HG03039 (cell line): ENCODE measurements at regions not wholly inside any gene's neighbourhood (a gene's known extent, or its start where the extent isn't known, plus 50 kb on each side); places are given as distances from the start of the nearest gene placed in this dataset.

ENCODE experiments used
- ATAC-seq: cut with Tn5 transposase; IDR thresholded peaks from one replicate; pipeline ENCODE4 v1.9.1; 2021; ENCODE audit warnings: mild to moderate bottlenecking, moderate library complexity; ENCODE audit not compliant: unreplicated experiment

DNA sequence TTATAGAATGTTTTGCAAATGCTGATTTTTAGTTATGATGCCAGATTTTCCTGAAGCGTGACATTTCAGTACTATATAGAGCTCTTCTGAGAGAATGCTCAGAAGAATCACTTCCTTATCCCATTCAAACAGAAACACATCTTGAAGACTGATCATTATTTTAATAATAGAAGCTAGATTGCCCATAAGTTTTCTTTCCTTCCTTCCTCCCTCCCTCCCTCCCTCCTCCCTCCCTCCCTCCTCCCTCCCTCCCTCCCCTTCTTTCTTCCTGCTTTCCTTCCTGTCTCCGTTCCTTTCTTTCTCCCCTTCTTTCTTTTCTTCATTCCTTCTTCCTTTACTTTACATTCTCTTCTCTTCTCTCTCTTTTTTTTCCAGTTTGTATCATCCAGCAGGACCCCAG, 767.4 kb downstream of the IRX1 start:
- ATAC-seq = no peak

DNA sequence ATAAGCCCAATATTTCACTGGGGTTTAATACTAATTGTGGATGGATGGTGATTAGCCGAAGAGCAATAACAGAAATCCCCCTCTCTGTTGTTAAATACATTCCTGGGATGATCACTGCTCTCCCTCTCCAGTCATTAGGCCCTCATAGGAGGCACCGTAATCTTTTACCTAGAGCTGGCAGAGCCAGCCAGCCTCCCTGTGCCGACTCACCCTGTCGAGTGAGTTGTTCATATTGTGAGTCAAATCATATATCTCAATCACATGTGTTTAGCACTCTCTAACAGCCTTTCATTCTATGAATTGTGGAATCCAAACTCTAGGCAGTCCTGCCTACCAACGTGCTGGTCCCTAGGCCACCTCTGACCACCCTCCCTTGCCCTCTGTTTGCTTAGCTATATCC, 771.0 kb downstream of the IRX1 start:
- ATAC-seq = no peak

- ATAC-seq = no peak
Observed at GRCh38 chr5:4370218-4370617, 769.9 kb upstream of the ADAMTS16 start.

GRCh38 chr5:4372481-4372880, 767.6 kb upstream of the ADAMTS16 start:
- no peak for ATAC-seq

DNA sequence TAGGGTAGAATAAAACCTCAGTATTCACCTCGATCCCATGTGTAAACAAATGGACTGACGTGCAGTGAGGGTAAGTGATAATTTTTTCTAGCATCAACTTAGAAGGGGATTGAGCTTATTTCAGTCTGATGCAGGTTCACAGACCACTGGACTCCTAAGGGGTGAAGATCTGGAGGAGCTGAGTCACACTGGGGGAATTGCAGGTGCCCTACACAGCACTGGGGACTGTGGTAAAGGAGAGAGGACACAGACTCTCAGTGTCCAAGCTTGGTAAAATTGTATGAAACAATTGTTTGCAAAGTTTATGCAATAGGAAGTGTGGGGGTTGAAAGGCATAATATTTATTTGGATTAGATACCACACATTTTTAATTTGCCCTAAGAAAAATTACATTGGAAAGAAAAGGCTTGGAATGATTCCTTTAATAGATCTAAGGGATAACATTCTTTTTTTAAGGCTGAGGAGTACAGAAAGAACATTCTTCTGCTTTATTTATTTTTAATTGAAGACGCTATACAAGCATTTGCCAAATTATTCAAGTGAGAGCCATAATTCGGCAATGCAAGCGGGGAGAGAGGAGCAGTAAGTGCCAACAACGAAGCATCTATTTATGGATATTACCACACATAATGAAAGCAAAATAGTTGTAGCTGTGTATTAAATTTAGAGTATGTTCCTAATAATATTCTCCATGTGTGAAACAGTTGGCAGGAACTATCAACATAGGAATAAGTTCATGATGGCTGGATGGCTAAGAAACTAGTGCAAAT, 766.9 kb upstream of the ADAMTS16 start:
- no peak for ATAC-seq

DNA sequence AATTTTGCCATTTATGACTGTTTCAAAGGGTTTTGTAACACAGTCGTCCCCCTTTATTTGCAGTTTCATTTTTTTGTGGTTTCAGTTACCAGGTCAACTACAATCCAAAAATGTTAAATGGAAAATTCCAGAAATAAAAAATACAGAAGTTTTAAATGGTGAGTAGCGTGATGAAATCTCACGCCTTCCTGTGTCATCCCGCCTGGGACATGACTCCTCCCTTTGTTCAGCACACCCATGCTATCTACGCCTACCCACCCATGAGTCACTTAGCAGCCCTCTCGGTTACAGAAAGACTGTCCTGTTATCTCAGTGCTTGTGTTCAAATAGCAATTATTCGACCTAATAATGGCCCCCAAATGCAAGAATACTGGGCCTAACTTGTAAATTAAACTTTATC, 765.3 kb upstream of the ADAMTS16 start:
- ATAC-seq = no peak

DNA sequence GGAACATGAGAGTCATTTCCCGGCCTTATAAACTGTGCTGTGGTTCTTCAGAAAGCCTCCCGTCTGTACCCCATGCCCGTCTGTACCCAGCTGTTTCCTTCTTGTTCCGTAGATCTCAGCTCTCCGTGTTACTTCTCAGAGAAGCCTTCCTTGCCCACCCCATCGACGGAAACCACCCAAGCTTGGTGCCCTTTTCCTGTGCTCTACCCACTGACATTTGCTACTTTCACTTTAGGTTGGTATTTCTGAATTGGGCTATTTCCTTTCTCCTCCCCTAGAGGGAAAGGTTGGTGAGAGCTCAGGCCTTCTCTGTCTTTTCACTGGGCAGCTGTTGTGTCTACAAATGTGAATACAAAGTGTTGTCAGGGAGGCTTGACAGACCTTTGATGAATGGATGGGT, 764.5 kb upstream of the ADAMTS16 start:
- ATAC-seq = no peak

GRCh38 chr5:4383102-4383501, 757.0 kb upstream of the ADAMTS16 start:
- ATAC-seq = no peak

DNA sequence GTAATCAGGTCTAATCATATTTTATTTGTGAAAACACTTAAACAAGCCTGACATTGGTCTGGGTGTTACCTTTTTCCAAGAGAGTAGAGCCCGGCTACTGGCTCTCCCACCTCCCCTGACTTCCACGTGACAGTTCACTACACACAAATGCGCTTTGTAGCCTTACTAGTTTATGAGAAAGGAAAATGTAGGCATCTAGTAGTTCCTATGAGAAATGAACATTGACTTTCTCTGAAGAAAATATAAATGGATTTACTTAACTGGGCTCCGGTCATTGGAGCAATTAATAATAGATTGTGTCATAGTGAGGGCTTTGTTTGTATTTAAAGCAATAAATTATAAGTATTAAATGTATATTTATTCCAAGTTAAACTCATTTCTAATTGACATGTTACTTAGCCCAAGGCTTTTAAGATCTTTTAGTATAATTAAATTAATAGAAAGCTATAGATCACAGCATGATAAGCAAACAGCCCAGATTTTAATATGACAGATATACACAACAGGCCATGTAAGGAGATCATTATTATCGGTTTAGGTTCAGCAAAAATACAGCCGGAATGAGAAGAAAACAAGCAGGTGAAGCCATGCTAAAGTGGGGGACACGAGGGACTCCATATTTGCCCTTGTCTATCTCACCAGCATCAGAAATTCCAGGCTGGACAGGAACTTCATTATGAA, 756.5 kb upstream of the ADAMTS16 start:
- ATAC-seq = no peak

DNA sequence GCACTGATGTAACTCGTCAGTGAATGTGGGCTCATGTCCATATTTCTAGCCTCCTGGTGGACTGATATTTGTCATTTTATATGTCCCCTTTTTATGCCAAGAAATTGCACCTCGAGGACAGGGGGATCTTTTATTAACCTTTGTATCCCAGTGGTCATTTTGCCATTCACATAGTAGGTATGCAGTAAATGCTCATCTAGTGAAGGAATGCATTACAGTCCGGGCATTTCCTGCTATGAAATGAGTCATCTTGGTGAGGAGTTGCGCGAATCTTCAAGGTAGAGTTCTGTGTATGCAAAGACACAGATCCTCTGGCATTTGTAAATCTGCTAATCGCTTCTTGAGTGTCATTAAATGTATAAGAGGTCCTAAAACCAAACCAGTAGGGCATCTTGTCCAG, 755.5 kb upstream of the ADAMTS16 start:
- ATAC-seq = no peak

DNA sequence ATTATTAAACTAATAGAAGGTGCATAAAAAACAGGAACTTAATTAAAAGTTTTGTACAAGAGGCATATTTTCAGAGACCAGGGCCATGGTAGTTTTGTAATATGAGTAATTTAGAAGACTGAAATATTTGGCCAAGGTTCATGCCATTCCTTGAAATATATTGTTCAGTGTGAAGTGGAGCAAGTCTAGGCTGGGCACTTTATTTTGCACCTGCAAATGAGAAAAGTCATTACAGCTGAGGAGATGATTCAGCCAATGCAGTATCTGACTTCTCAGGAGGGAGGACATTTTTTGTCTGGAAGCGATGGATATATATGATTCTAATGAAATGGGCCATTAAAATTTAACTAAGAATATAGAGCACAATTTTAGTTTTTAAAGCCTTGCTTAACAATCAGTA, 754.0 kb upstream of the ADAMTS16 start:
- ATAC-seq = no peak

GRCh38 chr5:4387290-4387689, 752.8 kb upstream of the ADAMTS16 start:
- ATAC-seq = no peak

DNA sequence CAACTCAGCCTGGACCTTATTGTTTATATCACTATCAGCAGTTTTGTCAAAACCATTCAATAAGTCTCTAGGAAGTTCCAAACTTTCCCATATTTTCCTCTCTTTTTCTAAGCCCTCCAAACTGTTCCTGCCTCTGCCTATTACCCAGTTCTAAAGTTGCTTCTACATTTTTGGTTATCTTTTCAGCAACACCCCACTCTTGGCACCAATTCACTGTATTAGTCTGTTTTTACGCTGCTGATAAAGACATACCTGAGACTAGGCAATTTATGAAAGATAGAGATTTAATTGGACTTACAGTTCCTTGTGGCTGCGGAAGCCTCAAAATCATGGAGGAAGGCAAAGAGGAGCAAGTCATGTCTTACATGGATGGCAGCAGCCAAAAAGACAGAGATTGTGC, 744.4 kb upstream of the ADAMTS16 start:
- no peak for ATAC-seq

- ATAC-seq = no peak
Observed at GRCh38 chr5:4405614-4406219, 734.4 kb upstream of the ADAMTS16 start.

- ATAC-seq = no peak
Observed at GRCh38 chr5:4410151-4410550, 730.0 kb upstream of the ADAMTS16 start.

- ATAC-seq = no peak
Observed at GRCh38 chr5:4411664-4412063, 728.5 kb upstream of the ADAMTS16 start.

GRCh38 chr5:4413996-4414395, 726.1 kb upstream of the ADAMTS16 start:
- no peak for ATAC-seq

DNA sequence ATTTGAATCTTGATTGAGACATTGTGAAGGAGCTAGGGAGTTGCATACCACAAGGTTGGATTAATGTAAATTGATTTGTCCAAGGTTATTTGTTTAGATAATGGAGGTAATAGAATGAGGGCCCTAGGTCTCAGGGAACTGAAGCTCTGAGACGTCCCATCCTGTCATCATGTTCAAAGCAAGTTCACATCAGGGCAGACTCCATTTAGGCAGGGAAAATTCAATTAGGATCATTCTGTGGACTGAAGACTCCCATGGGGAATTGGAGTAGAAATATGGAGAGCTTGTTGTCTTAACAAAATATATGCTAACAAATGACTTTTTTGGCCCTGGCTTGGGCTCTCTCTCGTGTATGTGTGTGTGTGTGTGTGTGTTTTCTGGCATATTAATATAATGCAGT, 722.0 kb upstream of the ADAMTS16 start:
- ATAC-seq = no peak

- ATAC-seq = no peak
Observed at GRCh38 chr5:4419281-4419680, 720.8 kb upstream of the ADAMTS16 start.

DNA sequence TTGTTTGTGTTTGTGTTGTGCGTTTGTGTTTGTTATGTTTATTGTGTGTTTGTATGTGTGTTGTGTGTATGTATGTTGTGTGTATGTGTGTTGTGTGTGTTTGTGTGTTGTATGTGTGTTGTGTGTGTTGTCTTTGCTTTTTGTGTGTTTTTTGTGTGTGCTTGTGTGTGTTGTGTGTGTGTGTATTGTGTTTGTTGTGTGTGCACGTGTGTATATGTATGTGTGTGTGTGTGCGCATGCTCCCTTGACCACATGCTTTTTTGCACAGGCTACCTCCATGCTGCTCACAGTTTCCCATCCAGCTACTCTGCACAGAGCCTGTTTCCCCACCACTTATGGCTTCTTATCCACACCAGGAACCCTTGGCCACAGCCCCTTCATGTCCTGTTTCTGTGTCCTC, 720.0 kb upstream of the ADAMTS16 start:
- ATAC-seq = no peak

- no peak for ATAC-seq
Observed at GRCh38 chr5:4420681-4421080, 719.4 kb upstream of the ADAMTS16 start.

DNA sequence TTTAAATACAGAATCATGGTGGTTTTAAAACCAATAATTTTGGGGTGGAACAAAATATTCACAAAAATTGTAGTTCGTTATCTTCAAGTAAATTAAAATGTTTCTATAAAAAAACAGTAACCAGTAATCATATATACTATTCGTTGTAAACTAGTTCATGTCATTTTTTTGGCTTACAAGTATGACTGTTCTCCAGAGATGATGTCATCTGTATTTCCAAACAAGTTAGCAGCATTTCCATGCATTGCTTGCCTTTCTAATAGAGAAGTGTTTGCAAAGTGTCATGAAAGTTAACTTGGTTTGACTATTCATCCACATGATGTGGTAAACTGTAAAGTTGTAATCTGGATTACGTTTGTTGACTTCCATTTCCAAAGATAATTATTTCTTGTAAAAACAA, 717.9 kb upstream of the ADAMTS16 start:
- ATAC-seq = no peak
